Mucosa of rectum (tissue), 2 donors: ENCODE measurements at regions not wholly inside any gene's neighbourhood (a gene's known extent, or its start where the extent isn't known, plus 50 kb on each side); places are given as distances from the start of the nearest gene placed in this dataset.
A peak's percentile ranks its signal among the peaks of the same experiment; 100 is the strongest.

ENCODE experiments used
- H3K27ac ChIP-seq, 2 donors: one replicate each; pipeline ENCODE4 v1.7.0; 2013; ENCODE audit warnings: inconsistent platforms in 2 of 2, low read depth in 2 of 2, low read length in 2 of 2
- H3K27me3 ChIP-seq, 2 donors: one replicate each; pipeline ENCODE4 v1.7.0; 2013; ENCODE audit warnings: low read length in 2 of 2; ENCODE audit not compliant: control insufficient read depth in 2 of 2, insufficient read depth in 2 of 2
- H3K36me3 ChIP-seq, 2 donors: one replicate each; pipeline ENCODE4 v1.7.0; 2013; ENCODE audit warnings: low read length in 2 of 2; ENCODE audit not compliant: control insufficient read depth in 2 of 2, insufficient read depth in 2 of 2
- H3K4me1 ChIP-seq, 2 donors: one replicate each; pipeline ENCODE4 v1.7.0; 2013; ENCODE audit warnings: low read length in 2 of 2, mild to moderate bottlenecking in 1 of 2; ENCODE audit not compliant: control insufficient read depth in 2 of 2, insufficient read depth in 2 of 2
- H3K4me3 ChIP-seq, 2 donors: one replicate each; pipeline ENCODE4 v1.7.0; 2013; ENCODE audit warnings: low read length in 2 of 2
- H3K9ac ChIP-seq, 2 donors: one replicate each; pipeline ENCODE4 v1.7.0; 2013; ENCODE audit warnings: low read length in 2 of 2, low read depth in 1 of 2, mild to moderate bottlenecking in 1 of 2
- H3K9me3 ChIP-seq, 2 donors: one replicate each; pipeline ENCODE4 v1.7.0; 2013; ENCODE audit warnings: low read length in 2 of 2; ENCODE audit not compliant: control insufficient read depth in 2 of 2
- donor health status: healthy.
- donor health status: Normal muscosa, but diverticular disease.

GRCh38 chr1:244231572-244232315 is 180.7 kb downstream of the ZBTB18 start:
- Histone ChIP-seq H3K9ac (no peak overlapping the region), H3K9me3 (no peaks in the 10 kb centered on the region), H3K36me3 (no peaks in the 10 kb centered on the region), H3K4me3 (peak overlapping the region in 1 of 2 donors; percentile 14), H3K27ac (no peak overlapping the region), H3K27me3 (no peaks in the 10 kb centered on the region), H3K4me1 (no peaks in the 10 kb centered on the region)

- no peak overlapping the region for H3K4me3 ChIP-seq
- no peak overlapping the region for H3K9ac ChIP-seq
- H3K36me3 ChIP-seq: no peaks in the 10 kb centered on the region
- H3K4me1 ChIP-seq: no peaks in the 10 kb centered on the region
- no peaks in the 10 kb centered on the region for H3K27me3 ChIP-seq
- H3K27ac ChIP-seq: no peak overlapping the region
- H3K9me3 ChIP-seq: no peaks in the 10 kb centered on the region
Observed at GRCh38 chr1:244234009-244234643, 183.0 kb downstream of the ZBTB18 start.

- Histone ChIP-seq H3K9ac (no peak overlapping the region), H3K36me3 (no peaks in the 10 kb centered on the region), H3K9me3 (no peaks in the 10 kb centered on the region), H3K4me3 (no peak overlapping the region), H3K4me1 (no peaks in the 10 kb centered on the region), H3K27me3 (no peaks in the 10 kb centered on the region), H3K27ac (no peak overlapping the region)
Observed at GRCh38 chr1:244235157-244235556, 184.1 kb downstream of the ZBTB18 start.

DNA sequence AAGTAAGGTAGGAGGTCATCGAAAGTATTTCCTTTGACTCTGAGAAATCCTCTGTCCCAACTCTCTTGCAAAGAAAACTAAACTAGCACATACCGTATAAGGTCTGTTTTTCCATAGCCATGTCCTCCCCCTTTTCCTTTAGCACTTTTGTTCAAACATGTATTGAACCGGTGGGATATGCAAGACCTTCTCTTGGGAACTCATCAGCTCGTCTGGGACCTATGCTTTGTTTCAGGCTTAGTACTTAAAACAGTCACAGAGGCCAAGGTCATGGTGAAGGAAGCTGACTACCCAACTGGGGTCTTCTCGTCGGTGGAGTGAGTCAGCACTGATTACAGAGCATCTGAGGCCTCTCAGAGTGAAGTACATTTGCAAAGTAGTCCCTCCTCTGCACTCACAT is 185.0 kb downstream of the ZBTB18 start:
- H3K36me3 ChIP-seq: no peaks in the 10 kb centered on the region
- no peak overlapping the region for H3K4me3 ChIP-seq
- no peak overlapping the region for H3K9ac ChIP-seq
- no peaks in the 10 kb centered on the region for H3K27me3 ChIP-seq
- no peak overlapping the region for H3K27ac ChIP-seq
- H3K9me3 ChIP-seq: no peaks in the 10 kb centered on the region
- no peaks in the 10 kb centered on the region for H3K4me1 ChIP-seq

DNA sequence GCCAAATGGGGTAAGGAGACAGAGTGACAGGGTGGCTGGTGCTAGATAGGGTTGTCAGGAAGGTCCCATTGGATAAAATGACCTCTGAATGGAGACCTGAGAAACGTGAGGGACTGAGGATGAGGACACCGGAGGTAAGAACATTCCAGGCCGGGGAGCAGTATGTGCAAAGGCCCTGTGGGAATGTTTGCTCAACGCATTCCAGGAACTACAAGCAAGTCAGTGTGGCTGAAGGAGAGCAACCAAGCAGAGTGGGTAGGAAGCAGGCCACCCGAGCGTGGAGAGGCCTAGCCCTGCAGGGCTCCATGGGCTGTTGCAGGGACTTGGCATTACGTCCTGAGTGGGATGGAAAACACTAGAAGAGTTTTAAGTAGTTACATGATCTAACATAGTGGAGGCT is 185.6 kb downstream of the ZBTB18 start:
- Histone ChIP-seq H3K4me3 (no peak overlapping the region), H3K27me3 (no peaks in the 10 kb centered on the region), H3K4me1 (no peaks in the 10 kb centered on the region), H3K9me3 (no peaks in the 10 kb centered on the region), H3K36me3 (no peaks in the 10 kb centered on the region), H3K27ac (no peak overlapping the region), H3K9ac (no peak overlapping the region)

GRCh38 chr1:244237445-244237844 is 186.4 kb downstream of the ZBTB18 start:
- no peaks in the 10 kb centered on the region for H3K4me1 ChIP-seq
- no peaks in the 10 kb centered on the region for H3K36me3 ChIP-seq
- no peak overlapping the region for H3K9ac ChIP-seq
- H3K4me3 ChIP-seq: no peak overlapping the region
- no peaks in the 10 kb centered on the region for H3K9me3 ChIP-seq
- H3K27me3 ChIP-seq: no peaks in the 10 kb centered on the region
- H3K27ac ChIP-seq: no peak overlapping the region

DNA sequence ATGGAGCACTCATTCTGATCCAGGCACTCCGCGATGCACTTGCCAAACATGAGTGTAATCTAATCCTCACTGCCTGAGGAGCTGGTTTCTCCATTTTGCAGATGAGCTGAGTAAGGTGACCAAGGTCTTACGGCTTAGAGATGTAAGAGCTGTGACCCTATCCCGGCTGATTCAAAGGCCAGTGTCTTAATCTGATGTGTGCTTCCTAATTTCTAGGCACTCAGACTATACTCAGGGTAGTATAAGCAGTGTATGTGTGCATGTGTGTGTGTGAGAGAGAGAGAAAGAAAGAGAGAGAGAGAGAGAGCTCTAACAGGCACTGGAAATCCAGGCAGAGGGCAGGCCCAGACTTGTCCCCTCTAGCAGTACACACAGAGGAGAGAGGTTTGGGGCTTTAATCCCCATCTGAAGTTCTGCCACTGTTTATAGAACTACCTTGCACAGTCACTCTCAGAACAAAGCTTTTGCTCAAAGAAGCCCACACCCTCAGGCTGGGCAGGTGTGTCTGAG is 188.2 kb downstream of the ZBTB18 start:
- no peaks in the 10 kb centered on the region for H3K4me1 ChIP-seq
- H3K27ac ChIP-seq: no peak overlapping the region
- H3K36me3 ChIP-seq: no peaks in the 10 kb centered on the region
- no peak overlapping the region for H3K4me3 ChIP-seq
- no peaks in the 10 kb centered on the region for H3K27me3 ChIP-seq
- H3K9ac ChIP-seq: no peak overlapping the region
- no peaks in the 10 kb centered on the region for H3K9me3 ChIP-seq

GRCh38 chr1:244241438-244241837 is 190.4 kb downstream of the ZBTB18 start:
- no peaks in the 10 kb centered on the region for H3K36me3 ChIP-seq
- no peak overlapping the region for H3K4me3 ChIP-seq
- no peak overlapping the region for H3K27ac ChIP-seq
- H3K9me3 ChIP-seq: no peaks in the 10 kb centered on the region
- no peak overlapping the region for H3K9ac ChIP-seq
- no peaks in the 10 kb centered on the region for H3K27me3 ChIP-seq
- no peaks in the 10 kb centered on the region for H3K4me1 ChIP-seq

DNA sequence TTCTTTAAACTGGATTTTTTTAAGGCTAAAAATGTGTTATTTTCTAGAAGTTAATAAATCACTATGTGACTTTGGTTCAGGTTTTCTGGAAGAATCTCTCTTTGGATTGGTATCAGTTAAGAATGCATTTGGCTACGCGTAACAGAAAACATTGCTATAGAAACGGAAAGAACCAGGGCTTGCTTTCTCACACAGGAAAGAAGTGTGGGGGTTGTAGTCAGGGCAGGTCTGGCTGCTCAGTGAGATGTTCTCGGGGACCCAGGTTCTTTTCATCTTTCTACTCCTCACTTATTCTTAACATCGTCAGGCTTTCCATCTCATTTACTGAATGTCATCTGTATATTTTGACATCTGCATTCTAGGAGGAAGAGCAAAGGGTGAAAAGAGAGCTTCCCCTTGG is 191.4 kb downstream of the ZBTB18 start:
- H3K9me3 ChIP-seq: no peaks in the 10 kb centered on the region
- H3K27ac ChIP-seq: no peak overlapping the region
- H3K27me3 ChIP-seq: no peaks in the 10 kb centered on the region
- no peak overlapping the region for H3K9ac ChIP-seq
- H3K4me3 ChIP-seq: no peak overlapping the region
- no peaks in the 10 kb centered on the region for H3K4me1 ChIP-seq
- H3K36me3 ChIP-seq: no peaks in the 10 kb centered on the region

DNA sequence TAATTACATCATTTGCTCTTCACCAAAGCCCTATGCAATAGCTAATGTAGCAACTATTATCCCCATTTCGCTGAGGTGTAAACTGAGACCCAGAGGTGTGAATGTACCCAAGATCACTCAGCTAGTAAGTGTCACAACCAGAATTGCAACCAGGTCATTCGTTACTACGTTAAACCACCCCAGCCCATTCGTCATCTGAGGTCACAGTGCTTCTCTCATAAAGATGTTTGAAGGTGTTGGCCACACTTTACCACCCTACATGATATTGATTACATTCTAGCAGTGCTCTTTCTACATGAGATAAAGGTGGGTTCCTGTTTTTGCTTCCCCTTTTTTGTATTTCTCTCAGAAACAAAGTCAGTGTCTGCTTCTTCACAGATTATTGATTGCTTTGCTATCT is 195.3 kb downstream of the ZBTB18 start:
- H3K4me3 ChIP-seq: no peak overlapping the region

More for the DNA sequence above, 195.3 kb downstream of the ZBTB18 start:
- Histone ChIP-seq H3K9ac (no peak overlapping the region), H3K4me1 (no peaks in the 10 kb centered on the region), H3K27me3 (no peaks in the 10 kb centered on the region), H3K36me3 (no peaks in the 10 kb centered on the region), H3K9me3 (no peaks in the 10 kb centered on the region), H3K27ac (no peak overlapping the region)
